Neural cell (in vitro differentiated cells): ENCODE measurements at regions not wholly inside any gene's neighbourhood (a gene's known extent, or its start where the extent isn't known, plus 50 kb on each side); places are given as distances from the start of the nearest gene placed in this dataset.

Experiments
- CTCF ChIP-seq: fragments of 450-650 bp; IDR thresholded peaks from 2 replicates; pipeline ENCODE4 v1.5.1; 2014; ENCODE audit warnings: antibody characterized with exemption, mild to moderate bottlenecking, moderate library complexity; ENCODE audit not compliant: poor library complexity, severe bottlenecking
- POLR2AphosphoS5 ChIP-seq: IDR thresholded peaks from 2 replicates; pipeline ENCODE4 v1.6.1; 2012
- REST ChIP-seq: IDR thresholded peaks from 2 replicates; pipeline ENCODE4 v1.6.1; 2012; ENCODE audit warnings: borderline replicate concordance

- TF ChIP-seq CTCF: no peak
- TF ChIP-seq REST: no peak
- TF ChIP-seq POLR2AphosphoS5: no peak
Measured at GRCh38 chr3:86594838-86595237, 396.1 kb downstream of the VGLL3 start.
